ENCODE measurements at regions not wholly inside any gene's neighbourhood (a gene's known extent, or its start where the extent isn't known, plus 50 kb on each side); places are given as distances from the start of the nearest gene placed in this dataset.

DNA sequence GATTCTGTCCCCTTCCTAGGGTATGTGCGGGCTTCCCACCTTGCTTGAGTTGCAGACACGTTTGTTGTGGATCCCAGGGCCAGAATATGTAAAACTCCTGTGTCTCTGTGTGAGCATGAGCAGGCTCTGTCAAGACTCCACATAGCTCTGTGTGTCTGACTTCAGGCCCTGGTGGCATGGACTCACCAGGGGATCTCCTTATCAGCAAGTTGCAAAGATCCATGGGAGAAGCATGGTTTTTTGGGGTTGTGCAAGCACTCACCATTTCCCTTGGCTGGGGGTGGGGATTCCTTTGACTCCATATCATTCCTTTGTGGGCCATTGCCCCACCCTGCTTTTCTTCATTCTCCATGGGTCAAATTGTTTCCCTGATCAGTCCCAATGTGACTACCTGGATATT, 205.6 kb downstream of the TUSC1 start:
- TF ChIP-seq, protein P1, sequence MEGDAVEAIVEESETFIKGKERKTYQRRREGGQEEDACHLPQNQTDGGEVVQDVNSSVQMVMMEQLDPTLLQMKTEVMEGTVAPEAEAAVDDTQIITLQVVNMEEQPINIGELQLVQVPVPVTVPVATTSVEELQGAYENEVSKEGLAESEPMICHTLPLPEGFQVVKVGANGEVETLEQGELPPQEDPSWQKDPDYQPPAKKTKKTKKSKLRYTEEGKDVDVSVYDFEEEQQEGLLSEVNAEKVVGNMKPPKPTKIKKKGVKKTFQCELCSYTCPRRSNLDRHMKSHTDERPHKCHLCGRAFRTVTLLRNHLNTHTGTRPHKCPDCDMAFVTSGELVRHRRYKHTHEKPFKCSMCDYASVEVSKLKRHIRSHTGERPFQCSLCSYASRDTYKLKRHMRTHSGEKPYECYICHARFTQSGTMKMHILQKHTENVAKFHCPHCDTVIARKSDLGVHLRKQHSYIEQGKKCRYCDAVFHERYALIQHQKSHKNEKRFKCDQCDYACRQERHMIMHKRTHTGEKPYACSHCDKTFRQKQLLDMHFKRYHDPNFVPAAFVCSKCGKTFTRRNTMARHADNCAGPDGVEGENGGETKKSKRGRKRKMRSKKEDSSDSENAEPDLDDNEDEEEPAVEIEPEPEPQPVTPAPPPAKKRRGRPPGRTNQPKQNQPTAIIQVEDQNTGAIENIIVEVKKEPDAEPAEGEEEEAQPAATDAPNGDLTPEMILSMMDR (conservative IDR thresholded peaks at IDR 0.05; ENCODE audit: low read depth, low read length) = no peak
- TF ChIP-seq EZH2 (IDR thresholded peaks at IDR 0.05; ENCODE audit: low read length, unreplicated experiment) = no peak
- no peak for TF ChIP-seq EZH2phosphoT487 (IDR thresholded peaks at IDR 0.05; ENCODE audit: borderline replicate concordance, low read length)

Measured in PC-3 (cell line).